GM10266 (cell line): ENCODE measurements at regions not wholly inside any gene's neighbourhood (a gene's known extent, or its start where the extent isn't known, plus 50 kb on each side); places are given as distances from the start of the nearest gene placed in this dataset.

Source experiments
- DNase-seq: peaks from one replicate; pipeline ENCODE4 v3.0.0; 2012; ENCODE audit errors: extremely low spot score
- CTCF ChIP-seq: IDR thresholded peaks from 2 replicates; pipeline ENCODE4 v1.5.1; 2012; ENCODE audit warnings: mild to moderate bottlenecking, low read depth; ENCODE audit not compliant: control insufficient read depth, insufficient read depth; ENCODE audit errors: missing control alignments

GRCh38 chr6:167502471-167502870, 177.6 kb downstream of the TTLL2 start:
- no peak for DNase-seq
- no peak for TF ChIP-seq CTCF

- TF ChIP-seq CTCF = no peak
- no peak for DNase-seq
Observed at GRCh38 chr6:167504385-167504961, 179.6 kb downstream of the TTLL2 start.

- no peak for DNase-seq
- TF ChIP-seq CTCF = no peak
Observed at GRCh38 chr6:167505199-167505598, 180.3 kb downstream of the TTLL2 start.

GRCh38 chr6:167505782-167506181, 180.9 kb downstream of the TTLL2 start:
- DNase-seq = no peak
- TF ChIP-seq CTCF = no peak

GRCh38 chr6:167506443-167507301, 181.8 kb downstream of the TTLL2 start:
- no peak for DNase-seq
- TF ChIP-seq CTCF = no peak

- no peak for DNase-seq
- TF ChIP-seq CTCF = no peak
Observed at GRCh38 chr6:167507376-167507945, 182.6 kb downstream of the TTLL2 start.
